ENCODE measurements at regions not wholly inside any gene's neighbourhood (a gene's known extent, or its start where the extent isn't known, plus 50 kb on each side); places are given as distances from the start of the nearest gene placed in this dataset.

- Histone ChIP-seq H3K27ac (ENCODE audit: low read depth in 1 of 2, low read length in 2 of 2) (no peak overlapping the region), H3K27me3 (ENCODE audit: control insufficient read depth in 1 of 2, insufficient read depth in 2 of 2, low read length in 2 of 2) (no peaks in the 10 kb centered on the region), H3K9me3 (ENCODE audit: control insufficient read depth in 1 of 2, insufficient read depth in 1 of 2, low read length in 2 of 2) (peaks cover 0 to 5% of the 10 kb centered on the region in 2 experiments), H3K4me3 (ENCODE audit: low read length) (no peak overlapping the region), H3K36me3 (ENCODE audit: insufficient read depth, low read length) (no peaks in the 10 kb centered on the region), H3K4me1 (ENCODE audit: insufficient read depth, low read length) (no peaks in the 10 kb centered on the region)
- no peaks in the 10 kb centered on the region for H3K27me3 Mint-ChIP-seq
- H3K9me3 Mint-ChIP-seq: peaks cover 4% of the 10 kb centered on the region
- no peak overlapping the region for H3K4me3 Mint-ChIP-seq
- intact Hi-C loops (cut with DNase I, micrococcal nuclease): no loop called here
- ChIA-PET CTCF (interaction anchor here (0.7 kb wide), 1 partner anchor 183 kb away, joined by 3 read pairs; no protein-coding TSS in a partner anchor), POLR2A (no interaction called here)
- TF ChIP-seq CTCF (IDR thresholded peaks at IDR 0.05): no peak
- H3K36me3 Mint-ChIP-seq (ENCODE audit: low read depth): no peaks in the 10 kb centered on the region
- no peaks in the 10 kb centered on the region for H3K4me1 Mint-ChIP-seq (ENCODE audit: low read depth)
- DNase-seq (no peak), ATAC-seq (ENCODE audit: poor library complexity) (no peak)
- H3K27ac Mint-ChIP-seq: no peak overlapping the region
Measured at GRCh38 chr12:74980510-74980909, 229.1 kb downstream of the KCNC2 start.

- Histone ChIP-seq H3K27ac (ENCODE audit: low read depth in 1 of 2, low read length in 2 of 2) (no peak overlapping the region), H3K4me1 (ENCODE audit: insufficient read depth, low read length) (no peaks in the 10 kb centered on the region), H3K4me3 (ENCODE audit: low read length) (no peak overlapping the region), H3K9me3 (ENCODE audit: control insufficient read depth in 1 of 2, insufficient read depth in 1 of 2, low read length in 2 of 2) (peaks cover 0 to 11% of the 10 kb centered on the region in 2 experiments), H3K36me3 (ENCODE audit: insufficient read depth, low read length) (no peaks in the 10 kb centered on the region), H3K27me3 (ENCODE audit: control insufficient read depth in 1 of 2, insufficient read depth in 2 of 2, low read length in 2 of 2) (no peaks in the 10 kb centered on the region)
- CTCF ChIA-PET: no interaction called here
- Mint-ChIP-seq H3K4me1 (ENCODE audit: low read depth) (no peaks in the 10 kb centered on the region), H3K9me3 (peaks cover 4% of the 10 kb centered on the region), H3K27ac (no peak overlapping the region), H3K27me3 (no peaks in the 10 kb centered on the region), H3K36me3 (ENCODE audit: low read depth) (no peaks in the 10 kb centered on the region), H3K4me3 (no peak overlapping the region)
- ATAC-seq (ENCODE audit: poor library complexity): no peak
- intact Hi-C loops (cut with DNase I, micrococcal nuclease): no loop called here
- POLR2A ChIA-PET: no interaction called here
- TF ChIP-seq CTCF (IDR thresholded peaks at IDR 0.05): no peak
- DNase-seq: no peak
Measured at GRCh38 chr12:74981541-74981940, 228.1 kb downstream of the KCNC2 start.

- Mint-ChIP-seq H3K27me3 (no peaks in the 10 kb centered on the region), H3K9me3 (no peaks in the 10 kb centered on the region), H3K27ac (no peak overlapping the region), H3K4me3 (no peak overlapping the region), H3K4me1 (ENCODE audit: low read depth) (no peaks in the 10 kb centered on the region), H3K36me3 (ENCODE audit: low read depth) (no peaks in the 10 kb centered on the region)
- ATAC-seq (ENCODE audit: poor library complexity) (no peak), DNase-seq (no peak)
- Histone ChIP-seq H3K4me3 (ENCODE audit: low read length) (no peak overlapping the region), H3K4me1 (ENCODE audit: insufficient read depth, low read length) (no peaks in the 10 kb centered on the region), H3K27ac (ENCODE audit: low read depth in 1 of 2, low read length in 2 of 2) (no peak overlapping the region), H3K36me3 (ENCODE audit: insufficient read depth, low read length) (no peaks in the 10 kb centered on the region), H3K27me3 (ENCODE audit: control insufficient read depth in 1 of 2, insufficient read depth in 2 of 2, low read length in 2 of 2) (no peaks in the 10 kb centered on the region), H3K9me3 (ENCODE audit: control insufficient read depth in 1 of 2, insufficient read depth in 1 of 2, low read length in 2 of 2) (peaks cover 0 to 11% of the 10 kb centered on the region in 2 experiments)
- TF ChIP-seq CTCF (IDR thresholded peaks at IDR 0.05): no peak
- ChIA-PET CTCF (no interaction called here), POLR2A (no interaction called here)
- intact Hi-C loops (cut with DNase I, micrococcal nuclease): no loop called here
Measured at GRCh38 chr12:74983917-74984316, 225.7 kb downstream of the KCNC2 start.
